ENCODE measurements at regions not wholly inside any gene's neighbourhood (a gene's known extent, or its start where the extent isn't known, plus 50 kb on each side); places are given as distances from the start of the nearest gene placed in this dataset.

- H3K9me3 ChIP-seq (replicated peaks in 1 of 3): no peaks in the 10 kb centered on the region
- no peaks in the 10 kb centered on the region for H3K27me3 ChIP-seq
- TF ChIP-seq CTCF (IDR thresholded peaks at IDR 0.05): no peak
- TF ChIP-seq POLR2A (IDR thresholded peaks at IDR 0.05): no peak
- H3K27ac ChIP-seq: no peak overlapping the region
- intact Hi-C loops (cut with DNase I): no loop called here
- no peaks in the 10 kb centered on the region for H3K36me3 ChIP-seq (replicated peaks in 1 of 2)
- no peak for DNase-seq
- no peak overlapping the region for H3K4me3 ChIP-seq
- no peaks in the 10 kb centered on the region for H3K4me1 ChIP-seq (replicated peaks in 1 of 2)
- 90 to 96% (median 94%) methylated on average over 5 of the region's 5 CpGs for WGBS, 4 donors
These were observed 100.4 kb upstream of the ZNF536 start for GRCh38 chr19:30271816-30272215.

DNA sequence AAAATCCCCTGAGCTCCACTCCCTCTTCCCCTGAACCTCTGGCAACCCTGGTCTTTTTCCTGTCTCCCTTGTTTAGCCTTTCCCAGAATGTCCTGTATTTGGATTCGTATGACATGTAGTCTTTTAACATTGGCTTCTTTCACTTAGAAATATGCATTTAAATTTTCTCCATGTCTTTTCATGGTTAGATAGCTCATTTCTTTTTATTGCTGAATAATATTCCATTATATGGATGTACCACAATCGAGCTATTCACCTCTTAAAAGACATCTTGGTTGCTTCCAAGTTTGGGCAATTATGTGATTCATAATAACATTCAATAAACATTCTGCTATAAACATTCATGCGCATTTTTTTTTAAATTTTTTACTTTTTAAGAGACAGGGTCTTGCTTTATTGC, 99.6 kb upstream of the ZNF536 start:
- intact Hi-C loops (cut with DNase I): no loop called here
- 89 to 94% (median 91%) methylated on average over 3 of the region's 3 CpGs for WGBS, 4 donors
- no peaks in the 10 kb centered on the region for H3K9me3 ChIP-seq (replicated peaks in 1 of 3)
- H3K4me1 ChIP-seq (replicated peaks in 1 of 2): no peaks in the 10 kb centered on the region
- TF ChIP-seq POLR2A (IDR thresholded peaks at IDR 0.05) (no peak), CTCF (IDR thresholded peaks at IDR 0.05) (no peak)
- no peak overlapping the region for H3K27ac ChIP-seq
- no peak for DNase-seq
- H3K27me3 ChIP-seq: no peaks in the 10 kb centered on the region
- no peak overlapping the region for H3K4me3 ChIP-seq
- H3K36me3 ChIP-seq (replicated peaks in 1 of 2): no peaks in the 10 kb centered on the region

DNA sequence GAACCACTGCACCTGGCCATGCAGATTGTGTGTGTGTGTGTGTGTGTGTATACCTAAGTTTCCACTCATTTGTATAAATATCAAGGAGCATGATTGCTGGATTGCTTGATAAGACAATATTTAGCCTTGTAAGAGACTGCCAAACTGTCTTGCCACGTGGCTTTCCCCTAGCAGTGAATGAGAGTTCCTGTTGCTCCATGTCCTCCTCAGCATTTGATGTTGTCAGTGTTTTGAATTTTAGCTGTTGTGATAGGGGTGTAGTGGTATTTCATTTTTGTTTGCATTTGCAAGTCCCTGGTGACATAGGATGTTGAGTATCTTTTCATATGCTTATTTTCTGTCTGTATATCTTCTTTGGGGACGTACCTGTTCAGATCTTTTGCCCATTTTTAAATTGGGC, 99.0 kb upstream of the ZNF536 start:
- Histone ChIP-seq H3K27ac (no peak overlapping the region), H3K27me3 (no peaks in the 10 kb centered on the region), H3K9me3 (replicated peaks in 1 of 3) (no peaks in the 10 kb centered on the region), H3K4me1 (replicated peaks in 1 of 2) (no peaks in the 10 kb centered on the region), H3K4me3 (no peak overlapping the region), H3K36me3 (replicated peaks in 1 of 2) (no peaks in the 10 kb centered on the region)
- intact Hi-C loops (cut with DNase I): no loop called here
- no peak for TF ChIP-seq CTCF (IDR thresholded peaks at IDR 0.05)
- no peak for TF ChIP-seq POLR2A (IDR thresholded peaks at IDR 0.05)
- whole genome bisulfite sequencing, 4 donors: 75 to 95% (median 81%) methylated on average over 2 of the region's 2 CpGs
- DNase-seq: no peak

GRCh38 chr19:30274987-30275386, 97.2 kb upstream of the ZNF536 start:
- WGBS, 4 donors: 83 to 91% (median 85%) methylated on average over 3 of the region's 3 CpGs
- Histone ChIP-seq H3K36me3 (replicated peaks in 1 of 2) (no peaks in the 10 kb centered on the region), H3K27me3 (no peaks in the 10 kb centered on the region), H3K4me3 (no peak overlapping the region), H3K9me3 (replicated peaks in 1 of 3) (no peaks in the 10 kb centered on the region), H3K4me1 (replicated peaks in 1 of 2) (no peaks in the 10 kb centered on the region), H3K27ac (no peak overlapping the region)
- DNase-seq: no peak
- intact Hi-C loops (cut with DNase I): no loop called here
- TF ChIP-seq CTCF (IDR thresholded peaks at IDR 0.05): no peak
- TF ChIP-seq POLR2A (IDR thresholded peaks at IDR 0.05): no peak
